ENCODE measurements at regions not wholly inside any gene's neighbourhood (a gene's known extent, or its start where the extent isn't known, plus 50 kb on each side); places are given as distances from the start of the nearest gene placed in this dataset.

- DNase-seq = no peak
Measured at GRCh38 chr10:4088354-4089066, 303.5 kb upstream of the KLF6 start.

GRCh38 chr10:4086131-4086898 is 301.3 kb upstream of the KLF6 start:
- DNase-seq = no peak

GRCh38 chr10:4083509-4084003 is 298.5 kb upstream of the KLF6 start:
- no peak for DNase-seq

DNA sequence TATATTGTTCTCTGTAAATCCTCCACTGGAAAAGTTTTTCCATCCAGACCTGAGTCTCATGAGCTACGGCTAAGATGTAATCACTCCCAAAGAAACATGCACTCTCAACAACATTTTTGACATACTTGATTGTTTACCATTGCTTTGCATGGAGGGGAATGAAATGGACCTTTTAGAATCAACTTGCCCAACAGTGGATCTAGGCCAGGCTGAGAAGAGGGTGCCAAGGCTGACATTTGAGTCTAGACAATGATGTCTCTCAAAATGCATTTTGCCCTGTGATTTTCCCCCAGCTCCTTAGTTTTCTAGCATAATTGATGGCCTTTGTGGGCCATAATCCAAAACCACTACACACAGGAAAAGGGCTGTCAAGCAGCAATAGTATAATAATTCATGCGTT is 297.9 kb upstream of the KLF6 start:
- DNase-seq = peak in 1 of 2 experiments; percentile 2

GRCh38 chr10:4081685-4082111 is 296.7 kb upstream of the KLF6 start:
- DNase-seq = no peak

DNA sequence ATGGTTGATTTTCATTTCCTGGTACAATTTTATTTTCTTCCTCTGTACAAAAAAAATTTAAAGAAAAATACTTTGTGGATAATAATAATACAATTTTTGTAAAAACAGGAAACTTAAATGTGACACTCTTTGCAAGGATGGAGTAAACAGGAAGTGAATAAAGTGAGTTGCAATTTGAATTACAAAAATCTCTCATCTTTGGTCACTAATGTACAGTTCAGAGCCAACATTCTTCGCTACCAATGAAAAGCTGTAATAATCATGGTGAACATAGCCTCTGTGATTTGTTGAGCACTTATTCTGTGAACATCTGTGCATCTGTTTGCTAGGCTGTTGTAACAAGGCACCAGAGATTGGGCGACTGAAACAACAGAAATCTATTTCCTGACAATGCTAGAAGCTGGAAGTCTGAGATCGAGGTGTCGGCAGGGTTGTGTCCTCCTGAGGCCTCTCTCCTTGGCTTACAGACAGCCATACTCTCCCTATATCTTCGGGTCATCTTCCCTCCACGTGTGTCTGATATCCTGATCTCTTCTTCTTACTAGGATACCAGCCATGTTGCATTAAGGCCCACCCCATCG is 295.3 kb upstream of the KLF6 start:
- DNase-seq = no peak

- no peak for DNase-seq
Measured at GRCh38 chr10:4079803-4080202, 294.8 kb upstream of the KLF6 start.

DNA sequence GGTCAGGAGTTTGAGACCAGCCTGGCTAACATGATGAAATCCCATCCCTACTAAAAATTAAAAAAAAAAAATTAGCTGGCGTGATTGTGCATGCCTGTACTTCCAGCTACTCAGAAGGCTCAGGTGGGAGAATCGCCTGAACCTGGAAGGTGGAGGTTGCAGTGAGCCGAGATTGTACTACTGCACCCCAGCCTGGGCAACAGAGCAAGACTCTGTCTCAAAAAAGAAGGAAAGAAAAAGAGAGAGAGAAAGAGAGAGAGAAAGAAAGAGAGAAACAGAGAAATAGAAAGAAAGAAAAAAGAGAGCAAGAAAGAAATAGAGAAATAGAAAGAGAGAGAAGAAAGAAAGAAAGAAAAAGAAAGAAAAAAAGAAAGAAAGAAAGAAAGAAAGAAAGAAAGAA is 292.8 kb upstream of the KLF6 start:
- no peak for DNase-seq

- no peak for DNase-seq
Measured at GRCh38 chr10:4076983-4077382, 292.0 kb upstream of the KLF6 start.

GRCh38 chr10:4075443-4075842 is 290.4 kb upstream of the KLF6 start:
- no peak for DNase-seq

DNA sequence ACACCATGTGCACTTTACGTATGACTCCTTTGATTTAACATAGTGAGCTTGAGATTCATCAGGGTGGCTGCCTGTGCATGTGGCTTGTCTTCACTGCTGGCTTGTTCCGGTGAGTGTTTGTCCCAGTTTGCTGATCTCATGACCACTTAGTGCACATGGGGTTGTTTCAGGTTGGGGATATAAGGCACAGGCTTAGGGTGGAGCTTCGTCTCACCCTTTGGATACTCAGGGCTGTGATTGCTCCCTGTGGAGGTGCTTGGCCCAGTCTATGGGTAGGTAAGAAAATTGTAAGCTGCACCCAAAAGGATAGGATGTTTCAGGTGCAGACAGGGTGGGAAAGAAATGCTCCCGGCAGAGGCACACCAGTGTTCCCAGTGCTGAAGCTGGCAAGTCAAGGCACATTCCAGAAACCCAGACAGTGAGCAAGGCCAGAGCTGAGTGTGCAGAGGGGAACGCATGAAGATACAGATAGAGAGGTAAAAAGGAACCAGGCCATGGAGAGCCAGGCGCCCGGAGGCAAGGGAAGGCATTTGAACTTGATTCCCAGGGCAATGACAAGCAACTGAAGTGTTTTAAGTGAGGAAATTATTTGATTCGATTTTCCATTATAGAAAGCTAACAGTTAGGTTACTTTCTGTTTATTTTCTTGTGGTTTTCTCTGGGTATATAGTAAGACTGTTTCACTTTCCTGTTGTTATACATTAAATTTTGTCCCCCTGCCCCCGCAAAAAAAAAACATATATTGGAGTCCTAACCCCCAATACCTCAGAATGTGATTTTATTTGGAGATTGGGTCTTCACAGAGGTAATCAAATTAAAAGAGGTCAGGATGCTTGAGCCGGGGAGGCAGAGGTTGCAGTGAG is 289.8 kb upstream of the KLF6 start:
- no peak for DNase-seq

DNA sequence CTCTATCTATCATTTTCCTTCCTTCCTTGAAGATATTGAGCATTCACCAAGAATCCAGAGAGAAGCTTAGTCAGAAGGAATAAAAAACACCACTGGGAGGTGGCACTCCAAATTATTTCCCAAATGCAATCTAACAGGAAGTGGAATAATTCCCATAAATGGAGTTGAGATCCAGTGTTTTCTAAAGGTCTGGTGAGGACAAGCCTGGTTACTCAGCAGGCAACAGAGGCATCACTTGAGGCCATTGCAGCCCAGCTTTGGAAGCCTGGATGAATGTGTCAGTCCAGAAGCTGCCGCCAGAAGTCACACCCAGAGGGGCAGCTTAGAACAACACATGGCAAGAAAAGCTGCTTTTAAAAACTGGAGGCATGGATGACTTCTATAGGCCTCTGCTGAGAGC is 288.9 kb upstream of the KLF6 start:
- DNase-seq = no peak

DNA sequence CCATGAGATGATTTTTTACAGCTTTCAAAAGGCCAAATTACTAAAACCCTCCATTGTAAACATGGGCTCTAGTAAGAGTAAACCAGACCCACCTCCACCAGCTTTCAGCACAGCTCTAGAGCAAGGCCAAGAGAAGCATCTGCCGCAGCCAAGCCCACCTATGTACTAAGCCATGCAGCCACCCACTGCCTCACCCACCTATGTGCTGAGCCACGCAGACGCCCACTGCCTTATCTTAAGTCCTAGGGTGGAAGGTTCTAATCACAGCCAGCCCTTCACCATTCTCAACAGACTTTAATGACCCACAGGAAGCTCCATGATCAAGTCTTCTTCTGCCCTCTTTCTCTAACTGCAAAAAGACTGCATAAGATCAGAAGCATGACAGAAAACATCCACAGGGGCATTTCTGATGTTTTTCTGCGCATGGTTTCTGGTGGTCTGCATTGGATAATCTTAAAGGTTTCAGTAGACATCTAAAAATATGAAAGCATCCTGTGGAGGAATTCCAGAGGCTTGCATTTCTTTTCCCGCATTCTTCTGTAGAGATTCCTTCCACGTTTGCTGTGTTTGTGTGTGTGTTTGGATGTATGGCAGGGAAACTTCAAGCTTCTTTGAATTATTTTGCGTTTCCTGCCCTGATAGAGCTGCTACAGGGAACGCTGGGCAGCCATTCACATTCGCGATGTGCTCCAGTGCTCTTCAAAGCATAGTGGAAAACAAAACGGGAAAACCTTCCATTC is 286.1 kb upstream of the KLF6 start:
- no peak for DNase-seq

GRCh38 chr10:4070184-4070583 is 285.2 kb upstream of the KLF6 start:
- no peak for DNase-seq

- no peak for DNase-seq
Measured at GRCh38 chr10:4069491-4069890, 284.5 kb upstream of the KLF6 start.

DNA sequence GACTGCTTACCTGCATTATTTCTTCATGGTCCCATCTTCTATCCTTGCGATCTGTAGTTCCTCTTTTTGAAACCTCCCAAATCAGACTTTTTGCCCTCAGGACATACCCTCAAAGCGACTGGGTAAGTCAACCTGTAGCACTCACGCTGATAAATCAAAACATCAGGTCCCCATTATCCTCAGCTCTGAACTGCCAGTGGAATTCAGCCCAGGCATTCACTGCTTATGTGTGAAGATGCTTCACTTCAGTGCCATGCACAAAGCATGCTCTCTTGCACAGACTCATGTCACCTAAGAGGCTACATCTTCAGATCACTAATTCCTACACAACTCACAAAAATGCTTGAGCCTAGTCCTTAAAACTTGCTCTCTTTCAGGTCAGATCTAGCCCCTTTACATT is 283.6 kb upstream of the KLF6 start:
- DNase-seq = no peak

- DNase-seq = no peak
Measured at GRCh38 chr10:4067931-4068561, 283.0 kb upstream of the KLF6 start.

DNA sequence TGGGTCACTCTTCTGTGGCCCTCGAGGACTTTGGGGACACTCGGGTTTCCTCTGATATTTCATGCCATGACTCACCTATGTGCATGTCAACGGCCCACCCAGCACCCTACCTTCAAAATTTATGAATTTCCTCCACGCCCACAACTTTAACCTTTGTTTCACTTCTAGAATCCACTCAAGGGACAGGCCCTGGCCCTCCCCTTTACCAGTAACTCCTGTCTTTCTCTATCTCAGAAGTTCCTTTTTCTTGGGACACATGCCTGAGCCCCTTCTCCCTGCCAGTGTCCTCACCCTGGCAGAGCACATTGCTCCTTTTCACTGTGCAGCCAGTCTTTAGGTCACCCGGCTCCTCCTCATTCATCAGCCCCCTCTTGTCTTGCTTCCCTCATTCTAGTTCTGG is 282.5 kb upstream of the KLF6 start:
- no peak for DNase-seq

DNA sequence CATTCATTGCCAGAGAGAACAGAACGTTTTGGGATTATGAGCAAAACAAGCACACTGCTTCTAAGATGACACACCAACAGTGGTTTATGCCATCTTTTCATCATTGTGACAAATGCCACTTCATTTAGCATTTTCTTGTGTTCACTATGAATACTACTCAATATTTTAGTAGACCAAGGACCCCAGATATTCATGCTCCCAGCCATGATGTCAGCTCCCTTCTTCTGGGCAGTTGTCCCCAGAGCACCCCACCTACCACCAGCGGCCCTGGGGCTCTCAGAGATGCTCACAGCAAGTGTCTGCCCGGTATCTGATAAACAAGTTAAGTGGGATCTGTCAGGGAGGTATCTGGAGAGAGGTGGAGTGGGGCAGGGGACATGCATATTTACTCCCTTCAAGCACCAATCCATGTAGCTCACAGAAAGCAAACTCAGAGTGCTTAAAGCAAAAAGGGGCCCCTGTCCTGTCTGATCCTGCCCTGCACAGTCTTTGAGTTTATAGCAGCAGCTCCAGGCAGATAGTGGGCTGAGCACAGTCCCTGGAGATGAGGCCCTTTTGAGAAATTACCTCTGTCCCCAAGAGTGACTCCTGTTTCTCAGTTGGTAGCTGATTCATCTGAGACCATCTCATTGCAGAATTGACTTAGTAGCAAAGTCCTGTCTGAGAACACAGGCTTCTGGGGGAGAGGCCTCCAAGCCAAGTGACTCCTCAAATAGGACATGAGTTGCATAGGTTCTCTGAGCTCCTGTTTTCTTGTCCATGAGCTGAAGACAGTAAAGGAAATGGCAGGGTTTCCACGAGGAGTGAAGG is 281.8 kb upstream of the KLF6 start:
- DNase-seq = no peak

DNA sequence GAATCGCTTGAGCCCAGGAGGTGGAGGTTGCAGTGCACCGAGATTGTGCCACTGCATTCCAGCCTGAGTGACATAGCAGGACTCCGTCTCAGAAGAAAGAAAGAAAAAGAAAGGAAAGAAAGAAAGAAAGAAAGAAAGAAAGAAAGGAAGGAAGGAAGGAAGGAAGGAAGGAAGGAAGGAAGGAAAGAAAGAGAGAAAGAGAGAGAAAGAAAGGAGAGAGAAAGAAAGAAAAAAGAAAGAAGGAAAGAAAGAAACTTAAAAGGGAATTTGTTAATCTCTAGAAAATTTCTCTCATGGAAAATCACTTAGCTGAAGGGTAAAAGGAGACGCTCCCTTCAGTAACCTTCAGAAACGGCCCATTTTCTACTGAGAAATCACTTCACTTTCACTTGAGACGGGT is 279.5 kb upstream of the KLF6 start:
- no peak for DNase-seq

DNA sequence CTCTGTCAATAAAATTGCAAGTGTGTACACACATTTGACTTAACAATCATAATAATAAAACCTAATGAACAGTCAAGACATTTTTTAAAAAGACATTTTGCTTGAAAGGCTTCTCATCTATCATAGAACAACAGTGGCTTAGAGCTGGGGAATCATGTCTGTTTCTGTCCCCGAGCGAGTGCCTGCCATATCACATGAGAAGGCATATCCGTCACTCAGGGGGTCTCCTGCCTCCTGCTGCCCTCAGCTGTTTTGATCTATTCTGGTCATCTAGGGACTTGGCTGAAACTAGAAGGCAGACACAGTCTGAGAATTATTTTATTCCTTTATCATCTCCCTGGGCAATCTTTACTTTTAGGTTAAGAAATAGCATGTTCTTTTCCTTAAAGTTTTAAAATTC is 278.7 kb upstream of the KLF6 start:
- DNase-seq = no peak

Measured in NCI-H187 (cell line).